ENCODE measurements at regions not wholly inside any gene's neighbourhood (a gene's known extent, or its start where the extent isn't known, plus 50 kb on each side); places are given as distances from the start of the nearest gene placed in this dataset.

DNA sequence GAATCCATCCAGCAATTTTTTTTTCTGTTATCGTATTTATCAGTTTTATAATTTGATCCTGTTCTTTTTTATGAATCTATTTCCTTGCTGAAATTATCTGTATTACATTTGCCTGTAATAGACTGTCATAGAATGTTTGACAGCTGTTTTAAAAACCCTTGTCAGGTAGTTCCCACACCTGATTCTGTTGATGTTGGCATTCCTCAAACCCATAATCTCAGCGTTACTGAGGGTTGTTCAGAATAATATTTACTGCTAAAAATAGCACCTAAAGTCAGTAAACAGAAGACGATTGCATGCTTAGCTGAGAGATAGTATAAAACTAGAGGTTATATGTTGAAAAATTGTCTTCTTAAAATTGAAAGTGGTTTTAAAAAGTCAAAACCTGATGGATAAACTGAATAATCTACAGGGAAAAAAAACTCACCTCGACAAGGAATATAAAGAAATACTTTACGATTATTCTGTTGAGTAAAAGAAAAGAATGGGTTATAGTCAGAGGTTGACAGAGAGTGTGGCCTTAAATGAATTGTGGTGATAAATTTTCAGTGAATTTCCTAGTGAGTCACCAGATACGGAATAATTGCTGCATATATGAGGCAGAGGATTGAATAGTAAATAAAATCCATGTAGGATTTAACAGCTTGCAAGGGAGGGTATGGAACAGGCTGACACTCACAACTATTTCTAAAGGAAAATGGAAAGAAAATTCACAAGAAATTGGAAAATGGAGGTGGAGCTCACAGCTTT lies 824.1 kb upstream of the IGFBP3 start:
- no peak for DNase-seq
- ATAC-seq: no peak
- H3K27ac ChIP-seq: no peak overlapping the region
- TF ChIP-seq, protein P1, sequence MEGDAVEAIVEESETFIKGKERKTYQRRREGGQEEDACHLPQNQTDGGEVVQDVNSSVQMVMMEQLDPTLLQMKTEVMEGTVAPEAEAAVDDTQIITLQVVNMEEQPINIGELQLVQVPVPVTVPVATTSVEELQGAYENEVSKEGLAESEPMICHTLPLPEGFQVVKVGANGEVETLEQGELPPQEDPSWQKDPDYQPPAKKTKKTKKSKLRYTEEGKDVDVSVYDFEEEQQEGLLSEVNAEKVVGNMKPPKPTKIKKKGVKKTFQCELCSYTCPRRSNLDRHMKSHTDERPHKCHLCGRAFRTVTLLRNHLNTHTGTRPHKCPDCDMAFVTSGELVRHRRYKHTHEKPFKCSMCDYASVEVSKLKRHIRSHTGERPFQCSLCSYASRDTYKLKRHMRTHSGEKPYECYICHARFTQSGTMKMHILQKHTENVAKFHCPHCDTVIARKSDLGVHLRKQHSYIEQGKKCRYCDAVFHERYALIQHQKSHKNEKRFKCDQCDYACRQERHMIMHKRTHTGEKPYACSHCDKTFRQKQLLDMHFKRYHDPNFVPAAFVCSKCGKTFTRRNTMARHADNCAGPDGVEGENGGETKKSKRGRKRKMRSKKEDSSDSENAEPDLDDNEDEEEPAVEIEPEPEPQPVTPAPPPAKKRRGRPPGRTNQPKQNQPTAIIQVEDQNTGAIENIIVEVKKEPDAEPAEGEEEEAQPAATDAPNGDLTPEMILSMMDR (IDR thresholded peaks at IDR 0.05): no peak
- H3K27me3 ChIP-seq: no peaks in the 10 kb centered on the region
- no peaks in the 10 kb centered on the region for H3K4me1 ChIP-seq
- no peaks in the 10 kb centered on the region for H3K36me3 ChIP-seq
- H3K9me3 ChIP-seq: no peaks in the 10 kb centered on the region
- intact Hi-C loops (cut with DNase I): no loop called here
- H3K4me3 ChIP-seq: no peak overlapping the region

- intact Hi-C loops (cut with DNase I): no loop called here
- H3K4me3 ChIP-seq: no peak overlapping the region
- H3K36me3 ChIP-seq: no peaks in the 10 kb centered on the region
- ATAC-seq (no peak), DNase-seq (no peak)
- H3K4me1 ChIP-seq: no peaks in the 10 kb centered on the region
- TF ChIP-seq, protein P1 (IDR thresholded peaks at IDR 0.05): no peak
- no peaks in the 10 kb centered on the region for H3K27me3 ChIP-seq
- H3K27ac ChIP-seq: no peak overlapping the region
- no peaks in the 10 kb centered on the region for H3K9me3 ChIP-seq
These were observed 821.5 kb upstream of the IGFBP3 start for GRCh38 chr7:46742601-46743000.

GRCh38 chr7:46741938-46742540 lies 821.0 kb upstream of the IGFBP3 start:
- Histone ChIP-seq H3K4me3 (no peak overlapping the region), H3K9me3 (no peaks in the 10 kb centered on the region), H3K36me3 (no peaks in the 10 kb centered on the region), H3K27ac (no peak overlapping the region), H3K27me3 (no peaks in the 10 kb centered on the region), H3K4me1 (no peaks in the 10 kb centered on the region)
- ATAC-seq (no peak), DNase-seq (no peak)
- TF ChIP-seq, protein P1 (IDR thresholded peaks at IDR 0.05): no peak
- intact Hi-C loops (cut with DNase I): no loop called here

DNA sequence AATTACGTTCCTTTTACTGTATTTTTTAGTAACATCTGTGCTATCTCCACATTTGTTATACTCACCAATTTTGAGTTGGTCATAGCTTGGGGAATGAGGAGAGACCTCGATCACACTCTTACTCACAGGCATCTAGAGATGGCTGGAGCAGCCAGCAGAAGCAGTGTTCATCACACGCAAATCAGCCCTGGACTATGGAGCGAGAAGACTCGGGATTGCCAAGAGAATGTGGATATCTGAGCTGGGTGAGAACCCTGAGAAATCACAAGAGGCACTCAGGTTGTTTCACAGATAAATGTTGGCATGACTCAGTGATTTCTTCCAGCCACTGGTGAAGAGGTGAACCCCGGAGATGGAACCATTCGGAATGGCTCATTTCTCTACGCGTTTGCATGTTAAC lies 820.1 kb upstream of the IGFBP3 start:
- intact Hi-C loops (cut with DNase I): no loop called here
- H3K36me3 ChIP-seq: no peaks in the 10 kb centered on the region
- no peaks in the 10 kb centered on the region for H3K9me3 ChIP-seq
- DNase-seq: no peak
- H3K4me3 ChIP-seq: no peak overlapping the region
- no peaks in the 10 kb centered on the region for H3K27me3 ChIP-seq
- TF ChIP-seq, protein P1 (IDR thresholded peaks at IDR 0.05): no peak
- no peak for ATAC-seq
- no peaks in the 10 kb centered on the region for H3K4me1 ChIP-seq
- no peak overlapping the region for H3K27ac ChIP-seq

- ATAC-seq (no peak), DNase-seq (no peak)
- H3K27me3 ChIP-seq: no peaks in the 10 kb centered on the region
- no peak overlapping the region for H3K4me3 ChIP-seq
- H3K36me3 ChIP-seq: no peaks in the 10 kb centered on the region
- H3K9me3 ChIP-seq: peaks cover 0 to under 1% of the 10 kb centered on the region in 2 donors
- H3K4me1 ChIP-seq: no peaks in the 10 kb centered on the region
- intact Hi-C loops (cut with DNase I): no loop called here
- TF ChIP-seq, protein P1 (IDR thresholded peaks at IDR 0.05): no peak
- no peak overlapping the region for H3K27ac ChIP-seq
These were observed 818.6 kb upstream of the IGFBP3 start for GRCh38 chr7:46739518-46740234.

All from left lung (tissue), 4 donors.